Type B pancreatic cell (in vitro differentiated cells): ENCODE measurements at regions not wholly inside any gene's neighbourhood (a gene's known extent, or its start where the extent isn't known, plus 50 kb on each side); places are given as distances from the start of the nearest gene placed in this dataset.

Experiments
- DNase-seq: peaks from one replicate; pipeline ENCODE4 v3.0.0; 2021; ENCODE audit warnings: mixed read lengths; ENCODE audit not compliant: unreplicated experiment; ENCODE audit errors: extremely low spot score
- H3K27ac Mint-ChIP-seq: 2 replicates; pipeline ENCODE4 v1.8.0; 2021; ENCODE audit warnings: mild to moderate bottlenecking, mixed read lengths
- H3K27me3 Mint-ChIP-seq: 2 replicates; pipeline ENCODE4 v1.8.0; 2021; ENCODE audit warnings: mixed read lengths
- H3K36me3 Mint-ChIP-seq: 2 replicates; pipeline ENCODE4 v1.8.0; 2021; ENCODE audit warnings: mixed read lengths
- H3K4me1 Mint-ChIP-seq: one replicate; pipeline ENCODE4 v1.8.0; 2021; ENCODE audit warnings: mixed read lengths; ENCODE audit not compliant: unreplicated experiment
- H3K4me3 Mint-ChIP-seq: 2 replicates; pipeline ENCODE4 v1.8.0; 2021; ENCODE audit warnings: mild to moderate bottlenecking, mixed read lengths
- H3K9me3 Mint-ChIP-seq: 2 replicates; pipeline ENCODE4 v1.8.0; 2021; ENCODE audit warnings: mixed read lengths
- TF ChIP-seq, protein P1 (sequence below): fragments of 200-600 bp; sonication (generic); conservative IDR thresholded peaks from 2 replicates; pipeline ENCODE4 v1.5.0; 2021; ENCODE audit warnings: antibody characterized with exemption, mild to moderate bottlenecking

- H3K27me3 Mint-ChIP-seq = no peaks in the 10 kb centered on the region
- TF ChIP-seq, protein P1, sequence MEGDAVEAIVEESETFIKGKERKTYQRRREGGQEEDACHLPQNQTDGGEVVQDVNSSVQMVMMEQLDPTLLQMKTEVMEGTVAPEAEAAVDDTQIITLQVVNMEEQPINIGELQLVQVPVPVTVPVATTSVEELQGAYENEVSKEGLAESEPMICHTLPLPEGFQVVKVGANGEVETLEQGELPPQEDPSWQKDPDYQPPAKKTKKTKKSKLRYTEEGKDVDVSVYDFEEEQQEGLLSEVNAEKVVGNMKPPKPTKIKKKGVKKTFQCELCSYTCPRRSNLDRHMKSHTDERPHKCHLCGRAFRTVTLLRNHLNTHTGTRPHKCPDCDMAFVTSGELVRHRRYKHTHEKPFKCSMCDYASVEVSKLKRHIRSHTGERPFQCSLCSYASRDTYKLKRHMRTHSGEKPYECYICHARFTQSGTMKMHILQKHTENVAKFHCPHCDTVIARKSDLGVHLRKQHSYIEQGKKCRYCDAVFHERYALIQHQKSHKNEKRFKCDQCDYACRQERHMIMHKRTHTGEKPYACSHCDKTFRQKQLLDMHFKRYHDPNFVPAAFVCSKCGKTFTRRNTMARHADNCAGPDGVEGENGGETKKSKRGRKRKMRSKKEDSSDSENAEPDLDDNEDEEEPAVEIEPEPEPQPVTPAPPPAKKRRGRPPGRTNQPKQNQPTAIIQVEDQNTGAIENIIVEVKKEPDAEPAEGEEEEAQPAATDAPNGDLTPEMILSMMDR = no peak
- peaks cover 3% of the 10 kb centered on the region for H3K4me1 Mint-ChIP-seq
- H3K4me3 Mint-ChIP-seq = no peak overlapping the region
- no peaks in the 10 kb centered on the region for H3K36me3 Mint-ChIP-seq
- no peak for DNase-seq
- no peaks in the 10 kb centered on the region for H3K9me3 Mint-ChIP-seq
- H3K27ac Mint-ChIP-seq = no peak overlapping the region
Observed at GRCh38 chr22:48711031-48711431, 1116.6 kb downstream of the BRD1 start.

DNA sequence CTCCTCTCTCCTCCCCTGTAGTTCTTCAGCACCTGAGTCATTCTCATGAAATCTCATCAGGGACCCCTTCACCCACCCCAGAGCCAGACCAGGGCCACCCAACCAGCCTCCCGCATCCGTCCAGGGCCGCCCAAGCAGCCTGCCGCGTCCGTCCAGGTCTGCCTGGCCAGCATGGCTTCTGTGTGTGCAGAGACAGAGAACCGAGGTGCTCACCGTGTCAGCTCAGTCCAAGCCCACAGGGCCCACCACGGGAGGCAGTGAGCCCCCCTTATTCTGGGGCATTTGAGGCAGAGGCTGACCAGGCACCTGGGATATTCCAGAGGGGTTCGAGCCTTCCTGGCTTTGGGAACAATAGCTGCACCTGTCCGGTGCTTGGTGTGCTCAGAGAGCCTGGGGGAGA, 1117.3 kb downstream of the BRD1 start:
- no peaks in the 10 kb centered on the region for H3K27me3 Mint-ChIP-seq
- H3K4me1 Mint-ChIP-seq = peaks cover 3% of the 10 kb centered on the region
- DNase-seq = no peak
- no peaks in the 10 kb centered on the region for H3K36me3 Mint-ChIP-seq
- no peak overlapping the region for H3K4me3 Mint-ChIP-seq
- H3K27ac Mint-ChIP-seq = no peak overlapping the region
- TF ChIP-seq, protein P1 = no peak
- no peaks in the 10 kb centered on the region for H3K9me3 Mint-ChIP-seq

- peaks cover 3% of the 10 kb centered on the region for H3K4me1 Mint-ChIP-seq
- no peak for DNase-seq
- TF ChIP-seq, protein P1 = no peak
- no peaks in the 10 kb centered on the region for H3K9me3 Mint-ChIP-seq
- H3K27ac Mint-ChIP-seq = no peak overlapping the region
- H3K27me3 Mint-ChIP-seq = no peaks in the 10 kb centered on the region
- H3K36me3 Mint-ChIP-seq = no peaks in the 10 kb centered on the region
- H3K4me3 Mint-ChIP-seq = no peak overlapping the region
Observed at GRCh38 chr22:48709976-48710375, 1117.7 kb downstream of the BRD1 start.

DNA sequence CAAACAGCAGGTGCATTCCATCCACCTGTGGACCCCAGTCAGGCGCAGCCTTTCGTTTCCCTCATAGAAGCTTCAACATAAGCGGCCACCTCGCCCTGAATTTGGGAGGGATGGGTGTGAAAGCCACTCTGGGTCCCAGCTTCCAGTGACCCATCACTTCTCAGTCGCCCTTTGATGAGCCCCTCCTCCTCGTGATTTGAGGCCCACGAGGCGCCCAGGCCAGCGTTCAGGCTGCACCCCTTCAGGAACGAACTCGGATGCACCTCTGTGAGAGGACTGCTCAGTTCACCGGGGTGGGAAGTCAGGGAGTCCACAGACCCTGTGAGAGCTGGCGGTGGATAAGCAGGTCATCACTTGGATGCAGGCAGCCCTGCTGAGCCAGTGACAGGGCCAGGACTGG, 1118.2 kb downstream of the BRD1 start:
- no peaks in the 10 kb centered on the region for H3K27me3 Mint-ChIP-seq
- peaks cover 3% of the 10 kb centered on the region for H3K4me1 Mint-ChIP-seq
- TF ChIP-seq, protein P1 = no peak
- no peak overlapping the region for H3K27ac Mint-ChIP-seq
- no peaks in the 10 kb centered on the region for H3K9me3 Mint-ChIP-seq
- no peak overlapping the region for H3K4me3 Mint-ChIP-seq
- H3K36me3 Mint-ChIP-seq = no peaks in the 10 kb centered on the region
- no peak for DNase-seq

DNA sequence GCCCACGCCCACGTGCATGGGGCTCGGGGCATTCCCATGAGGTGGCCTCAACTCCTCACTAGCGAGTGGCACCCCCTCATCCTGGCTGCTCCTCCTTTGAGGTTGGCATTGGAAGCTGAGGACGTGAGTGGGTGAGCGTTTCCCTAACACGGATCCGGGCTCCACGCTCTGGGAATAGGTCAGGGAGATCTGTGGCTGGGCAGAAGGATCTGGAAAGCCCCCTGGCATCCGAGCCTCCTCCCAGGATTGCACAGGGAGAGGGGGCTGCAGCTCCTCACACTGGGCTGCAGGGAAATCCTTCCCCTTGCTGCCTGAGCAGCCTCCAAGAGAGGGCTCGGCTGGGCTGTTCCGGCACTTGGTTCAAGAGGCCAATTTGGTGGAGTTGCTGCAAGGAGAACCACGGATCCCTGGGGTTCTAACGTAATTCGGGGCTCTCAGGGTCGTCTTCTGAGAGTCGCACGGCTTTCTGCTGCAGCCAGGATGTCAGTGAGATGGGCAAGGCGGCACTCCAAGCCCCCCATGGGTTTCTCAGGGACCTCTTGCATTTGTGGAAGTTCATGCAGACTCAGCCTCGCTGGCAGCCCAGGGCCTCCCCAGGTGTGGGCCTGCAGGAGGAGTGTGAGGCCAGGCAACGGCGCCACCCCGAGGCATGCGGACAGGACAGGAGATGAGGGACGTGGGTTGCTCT, 1119.0 kb downstream of the BRD1 start:
- Mint-ChIP-seq H3K4me1 (peaks cover 9% of the 10 kb centered on the region), H3K9me3 (no peaks in the 10 kb centered on the region), H3K36me3 (no peaks in the 10 kb centered on the region), H3K27ac (no peak overlapping the region), H3K4me3 (no peak overlapping the region), H3K27me3 (no peaks in the 10 kb centered on the region)
- no peak for DNase-seq
- TF ChIP-seq, protein P1 = no peak
